ENCODE measurements at regions not wholly inside any gene's neighbourhood (a gene's known extent, or its start where the extent isn't known, plus 50 kb on each side); places are given as distances from the start of the nearest gene placed in this dataset.
"Not testable (repeated sequence)": the region's sequence is repeated elsewhere in the genome, so short reads cannot be mapped to it uniquely, and the experiment has no call there.

GRCh38 chr3:166612761-166613160 is 767.3 kb downstream of the ZBBX start:
- not testable (repeated sequence) for H3K4me1 ChIP-seq (ENCODE audit: control insufficient read depth, insufficient read depth, low read length); H3K4me3 ChIP-seq (ENCODE audit: low read length); H3K36me3 ChIP-seq (ENCODE audit: control insufficient read depth, insufficient read depth, low read length); DNase-seq (ENCODE audit: low read depth, low spot score); H3K9me3 ChIP-seq (ENCODE audit: control insufficient read depth, insufficient read depth, low read length); H3K27me3 ChIP-seq (ENCODE audit: control insufficient read depth, insufficient read depth, low read length); H3K27ac ChIP-seq (ENCODE audit: low read length)
- no CpG with 5 or more reads among the region's 2 CpGs for WGBS (ENCODE audit: insufficient coverage, insufficient read length)

GRCh38 chr3:166607933-166608521 is 770.8 kb upstream of the BCHE start:
- Histone ChIP-seq H3K4me3 (ENCODE audit: low read length) (no peak overlapping the region), H3K27me3 (ENCODE audit: control insufficient read depth, insufficient read depth, low read length) (no peaks in the 10 kb centered on the region), H3K36me3 (ENCODE audit: control insufficient read depth, insufficient read depth, low read length) (no peaks in the 10 kb centered on the region), H3K4me1 (ENCODE audit: control insufficient read depth, insufficient read depth, low read length) (no peaks in the 10 kb centered on the region), H3K9me3 (ENCODE audit: control insufficient read depth, insufficient read depth, low read length) (no peaks in the 10 kb centered on the region), H3K27ac (ENCODE audit: low read length) (no peak overlapping the region)
- no CpG with 5 or more reads among the region's 1 CpG for WGBS (ENCODE audit: insufficient coverage, insufficient read length)
- DNase-seq (ENCODE audit: low read depth, low spot score), result no peak

- DNase-seq (ENCODE audit: low read depth, low spot score), result no peak
- Histone ChIP-seq H3K4me1 (ENCODE audit: control insufficient read depth, insufficient read depth, low read length) (no peaks in the 10 kb centered on the region), H3K9me3 (ENCODE audit: control insufficient read depth, insufficient read depth, low read length) (no peaks in the 10 kb centered on the region), H3K27me3 (ENCODE audit: control insufficient read depth, insufficient read depth, low read length) (no peaks in the 10 kb centered on the region), H3K27ac (ENCODE audit: low read length) (no peak overlapping the region), H3K4me3 (ENCODE audit: low read length) (no peak overlapping the region), H3K36me3 (ENCODE audit: control insufficient read depth, insufficient read depth, low read length) (no peaks in the 10 kb centered on the region)
Observed at GRCh38 chr3:166606988-166607387, 769.8 kb upstream of the BCHE start.

- no peak overlapping the region for H3K4me3 ChIP-seq (ENCODE audit: low read length)
- no peak for DNase-seq (ENCODE audit: low read depth, low spot score)
- no peaks in the 10 kb centered on the region for H3K9me3 ChIP-seq (ENCODE audit: control insufficient read depth, insufficient read depth, low read length)
- no CpG with 5 or more reads among the region's 1 CpG for WGBS (ENCODE audit: insufficient coverage, insufficient read length)
- H3K27ac ChIP-seq (ENCODE audit: low read length), result no peak overlapping the region
- H3K27me3 ChIP-seq (ENCODE audit: control insufficient read depth, insufficient read depth, low read length), result no peaks in the 10 kb centered on the region
- no peaks in the 10 kb centered on the region for H3K36me3 ChIP-seq (ENCODE audit: control insufficient read depth, insufficient read depth, low read length)
- no peaks in the 10 kb centered on the region for H3K4me1 ChIP-seq (ENCODE audit: control insufficient read depth, insufficient read depth, low read length)
Observed at GRCh38 chr3:166593776-166594175, 756.6 kb upstream of the BCHE start.

- Histone ChIP-seq H3K4me3 (ENCODE audit: low read length) (no peak overlapping the region), H3K4me1 (ENCODE audit: control insufficient read depth, insufficient read depth, low read length) (no peaks in the 10 kb centered on the region), H3K27ac (ENCODE audit: low read length) (no peak overlapping the region), H3K27me3 (ENCODE audit: control insufficient read depth, insufficient read depth, low read length) (no peaks in the 10 kb centered on the region), H3K36me3 (ENCODE audit: control insufficient read depth, insufficient read depth, low read length) (no peaks in the 10 kb centered on the region), H3K9me3 (ENCODE audit: control insufficient read depth, insufficient read depth, low read length) (no peaks in the 10 kb centered on the region)
- no CpG with 5 or more reads among the region's 2 CpGs for WGBS (ENCODE audit: insufficient coverage, insufficient read length)
- no peak for DNase-seq (ENCODE audit: low read depth, low spot score)
Observed at GRCh38 chr3:166582236-166582635, 745.0 kb upstream of the BCHE start.

- Histone ChIP-seq H3K4me1 (ENCODE audit: control insufficient read depth, insufficient read depth, low read length) (no peaks in the 10 kb centered on the region), H3K4me3 (ENCODE audit: low read length) (no peak overlapping the region), H3K9me3 (ENCODE audit: control insufficient read depth, insufficient read depth, low read length) (no peaks in the 10 kb centered on the region), H3K36me3 (ENCODE audit: control insufficient read depth, insufficient read depth, low read length) (no peaks in the 10 kb centered on the region), H3K27me3 (ENCODE audit: control insufficient read depth, insufficient read depth, low read length) (no peaks in the 10 kb centered on the region), H3K27ac (ENCODE audit: low read length) (no peak overlapping the region)
- no CpG with 5 or more reads among the region's 6 CpGs for WGBS (ENCODE audit: insufficient coverage, insufficient read length)
- no peak for DNase-seq (ENCODE audit: low read depth, low spot score)
Observed at GRCh38 chr3:166580561-166580960, 743.3 kb upstream of the BCHE start.

- Histone ChIP-seq H3K27me3 (ENCODE audit: control insufficient read depth, insufficient read depth, low read length) (no peaks in the 10 kb centered on the region), H3K36me3 (ENCODE audit: control insufficient read depth, insufficient read depth, low read length) (no peaks in the 10 kb centered on the region), H3K9me3 (ENCODE audit: control insufficient read depth, insufficient read depth, low read length) (no peaks in the 10 kb centered on the region), H3K4me1 (ENCODE audit: control insufficient read depth, insufficient read depth, low read length) (no peaks in the 10 kb centered on the region), H3K4me3 (ENCODE audit: low read length) (no peak overlapping the region), H3K27ac (ENCODE audit: low read length) (no peak overlapping the region)
- no CpG with 5 or more reads among the region's 4 CpGs for WGBS (ENCODE audit: insufficient coverage, insufficient read length)
- no peak for DNase-seq (ENCODE audit: low read depth, low spot score)
Observed at GRCh38 chr3:166575161-166575560, 737.9 kb upstream of the BCHE start.

- H3K4me1 ChIP-seq (ENCODE audit: control insufficient read depth, insufficient read depth, low read length); DNase-seq (ENCODE audit: low read depth, low spot score); H3K4me3 ChIP-seq (ENCODE audit: low read length); H3K27me3 ChIP-seq (ENCODE audit: control insufficient read depth, insufficient read depth, low read length); H3K27ac ChIP-seq (ENCODE audit: low read length); H3K36me3 ChIP-seq (ENCODE audit: control insufficient read depth, insufficient read depth, low read length); H3K9me3 ChIP-seq (ENCODE audit: control insufficient read depth, insufficient read depth, low read length): not testable (repeated sequence)
- WGBS (ENCODE audit: insufficient coverage, insufficient read length), result no CpG with 5 or more reads among the region's 4 CpGs
Observed at GRCh38 chr3:166571686-166572085, 734.5 kb upstream of the BCHE start.

- H3K4me3 ChIP-seq (ENCODE audit: low read length), result no peak overlapping the region
- no peak for DNase-seq (ENCODE audit: low read depth, low spot score)
- H3K27ac ChIP-seq (ENCODE audit: low read length), result no peak overlapping the region
- H3K36me3 ChIP-seq (ENCODE audit: control insufficient read depth, insufficient read depth, low read length), result no peaks in the 10 kb centered on the region
- no peaks in the 10 kb centered on the region for H3K9me3 ChIP-seq (ENCODE audit: control insufficient read depth, insufficient read depth, low read length)
- no peaks in the 10 kb centered on the region for H3K27me3 ChIP-seq (ENCODE audit: control insufficient read depth, insufficient read depth, low read length)
- no peaks in the 10 kb centered on the region for H3K4me1 ChIP-seq (ENCODE audit: control insufficient read depth, insufficient read depth, low read length)
Observed at GRCh38 chr3:166570102-166570501, 732.9 kb upstream of the BCHE start.

GRCh38 chr3:166569589-166569988 is 732.4 kb upstream of the BCHE start:
- no peaks in the 10 kb centered on the region for H3K36me3 ChIP-seq (ENCODE audit: control insufficient read depth, insufficient read depth, low read length)
- no peaks in the 10 kb centered on the region for H3K9me3 ChIP-seq (ENCODE audit: control insufficient read depth, insufficient read depth, low read length)
- no peaks in the 10 kb centered on the region for H3K4me1 ChIP-seq (ENCODE audit: control insufficient read depth, insufficient read depth, low read length)
- H3K27ac ChIP-seq (ENCODE audit: low read length), result no peak overlapping the region
- H3K4me3 ChIP-seq (ENCODE audit: low read length), result no peak overlapping the region
- no peaks in the 10 kb centered on the region for H3K27me3 ChIP-seq (ENCODE audit: control insufficient read depth, insufficient read depth, low read length)
- DNase-seq (ENCODE audit: low read depth, low spot score), result no peak

- H3K27me3 ChIP-seq (ENCODE audit: control insufficient read depth, insufficient read depth, low read length), result no peaks in the 10 kb centered on the region
- no peak for DNase-seq (ENCODE audit: low read depth, low spot score)
Observed at GRCh38 chr3:166560253-166560652, 723.0 kb upstream of the BCHE start.

More at GRCh38 chr3:166560253-166560652, 723.0 kb upstream of the BCHE start:
- Histone ChIP-seq H3K9me3 (ENCODE audit: control insufficient read depth, insufficient read depth, low read length) (no peaks in the 10 kb centered on the region), H3K36me3 (ENCODE audit: control insufficient read depth, insufficient read depth, low read length) (no peaks in the 10 kb centered on the region), H3K4me3 (ENCODE audit: low read length) (no peak overlapping the region), H3K27ac (ENCODE audit: low read length) (no peak overlapping the region), H3K4me1 (ENCODE audit: control insufficient read depth, insufficient read depth, low read length) (no peaks in the 10 kb centered on the region)
- WGBS (ENCODE audit: insufficient coverage, insufficient read length), result no CpG with 5 or more reads among the region's 7 CpGs

Data from iPS DF 6.9 (cell line).